B cell (primary cell): ENCODE measurements at regions not wholly inside any gene's neighbourhood (a gene's known extent, or its start where the extent isn't known, plus 50 kb on each side); places are given as distances from the start of the nearest gene placed in this dataset.

ENCODE experiments used
- ATAC-seq: fragments of 200-7000 bp; cut with Tn5 transposase; one replicate; pipeline ENCODE4 v1.10.0; 2021; ENCODE audit warnings: low read depth, mild to moderate bottlenecking, moderate number of reproducible peaks, moderate library complexity
- CTCF ChIA-PET: fragments of 350-600 bp; sonication (Branson Sonifier 250); formaldehyde crosslinking; loops from one replicate; lab custom pipeline; 2021; ENCODE audit warnings: antibody characterized with exemption, inconsistent platforms; lab: Charles Lee
- POLR2A ChIA-PET: fragments of 350-600 bp; sonication (Branson Sonifier 250); formaldehyde crosslinking; loops from one replicate; lab custom pipeline; 2021; ENCODE audit warnings: antibody characterized with exemption; lab: Charles Lee
- DNase-seq: peaks from one replicate; pipeline ENCODE4 v3.0.0; 2013
- H2AFZ ChIP-seq: 2 replicates; pipeline ENCODE4 v1.6.1; 2012; ENCODE audit warnings: mild to moderate bottlenecking, low read depth, low read length; ENCODE audit not compliant: insufficient read depth, poor library complexity, severe bottlenecking
- H3K27ac ChIP-seq, 2 donors: 1 replicate in 1 of 2; 2 replicates in 1 of 2; pipeline ENCODE4 v1.5.1; 2012 to 2013; ENCODE audit warnings: low read length in 2 of 2, mild to moderate bottlenecking in 2 of 2, moderate library complexity in 1 of 2
- H3K27me3 ChIP-seq, 4 experiments: fragments of 200-600 bp in 1 of 4; sonication (generic) in 1 of 4; replicated peaks in 1 of 4; 1 replicate in 2 of 4; 2 replicates in 2 of 4; pipeline versions ENCODE4 v1.6.1 to v1.7.0; 2013 to 2016; ENCODE audit warnings: low read length in 3 of 4, mild to moderate bottlenecking in 2 of 4, mixed read lengths in 1 of 4, moderate library complexity in 1 of 4; ENCODE audit not compliant: insufficient read depth in 4 of 4, control insufficient read depth in 3 of 4; ENCODE audit errors: control extremely low read depth in 1 of 4
- H3K36me3 ChIP-seq, 2 experiments: replicated peaks in 1 of 2; 1 replicate in 1 of 2; 2 replicates in 1 of 2; pipeline versions ENCODE4 v1.6.1 to v1.7.1; 2013; ENCODE audit warnings: low read length in 1 of 2; ENCODE audit not compliant: insufficient read depth in 2 of 2, control insufficient read depth in 1 of 2; ENCODE audit errors: control extremely low read depth in 1 of 2, extremely low read depth in 1 of 2
- H3K4me1 ChIP-seq, 2 donors: fragments of 200-600 bp in 1 of 2; sonication (generic) in 1 of 2; 1 replicate in 1 of 2; 2 replicates in 1 of 2; pipeline versions ENCODE4 v1.5.1 to v1.6.1; 2013 to 2017; ENCODE audit warnings: low read length in 2 of 2; ENCODE audit not compliant: control insufficient read depth in 2 of 2, insufficient read depth in 2 of 2
- H3K4me2 ChIP-seq: replicated peaks from 2 replicates; pipeline ENCODE3; 2012; ENCODE audit warnings: mild to moderate bottlenecking, low read depth, low read length; ENCODE audit not compliant: poor library complexity, severe bottlenecking
- H3K4me3 ChIP-seq, 5 experiments: fragments of 200-600 bp in 1 of 5; sonication (generic) in 1 of 5; 1 replicate in 3 of 5; 2 replicates in 2 of 5; pipeline versions ENCODE4 v1.5.1 to v1.7.0; 2011 to 2016; ENCODE audit warnings: low read length in 4 of 5, mild to moderate bottlenecking in 4 of 5, low read depth in 2 of 5, control low read depth in 1 of 5, moderate library complexity in 1 of 5; ENCODE audit not compliant: insufficient read depth in 1 of 5; ENCODE audit errors: control extremely low read depth in 1 of 5, extremely low read depth in 1 of 5
- H3K79me2 ChIP-seq: fragments of 200-600 bp; sonication (generic); one replicate; pipeline ENCODE4 v1.6.0; 2016; ENCODE audit warnings: low read length; ENCODE audit not compliant: control insufficient read depth, insufficient read depth
- H3K9ac ChIP-seq: fragments of 200-600 bp; sonication (generic); 2 replicates; pipeline ENCODE4 v1.6.1; 2017; ENCODE audit warnings: mild to moderate bottlenecking, low read length, moderate library complexity
- H3K9me3 ChIP-seq, 3 donors: one replicate each; pipeline versions ENCODE4 v1.6.1 to v1.7.1; 2013; ENCODE audit warnings: low read length in 2 of 3; ENCODE audit not compliant: control insufficient read depth in 2 of 3, insufficient read depth in 1 of 3; ENCODE audit errors: control extremely low read depth in 1 of 3
- H4K20me1 ChIP-seq: 2 replicates; pipeline ENCODE4 v1.6.0; 2012; ENCODE audit warnings: mild to moderate bottlenecking, low read length; ENCODE audit not compliant: insufficient read depth, control insufficient read depth, poor library complexity, severe bottlenecking
- H3K27ac Mint-ChIP-seq: one replicate; pipeline ENCODE4 v1.8.0; 2021; ENCODE audit warnings: mixed read lengths
- H3K27me3 Mint-ChIP-seq: one replicate; pipeline ENCODE4 v1.8.0; 2021; ENCODE audit warnings: mixed read lengths
- H3K4me1 Mint-ChIP-seq: one replicate; pipeline ENCODE4 v1.8.0; 2021; ENCODE audit warnings: mixed read lengths
- H3K4me3 Mint-ChIP-seq: one replicate; pipeline ENCODE4 v1.8.0; 2021; ENCODE audit warnings: mixed read lengths
- H3K9me3 Mint-ChIP-seq: one replicate; pipeline ENCODE4 v1.8.0; 2022; ENCODE audit warnings: mixed read lengths; ENCODE audit not compliant: insufficient read depth
- EZH2 ChIP-seq: IDR thresholded peaks from 2 replicates; pipeline ENCODE4 v1.6.1; 2012; ENCODE audit warnings: borderline replicate concordance, low read depth, mild to moderate bottlenecking, moderate library complexity, low read length; ENCODE audit not compliant: insufficient read depth, poor library complexity, severe bottlenecking
- WGBS: methylation state at CpG from one replicate; pipeline ENCODE4 v1.1.5; 2013; ENCODE audit warnings: missing lambda C conversion rate; ENCODE audit not compliant: insufficient coverage; 5-methylcytosine and 5-hydroxymethylcytosine counted together
- intact Hi-C: fragments of 100-400 bp; cut with micrococcal nuclease; formaldehyde crosslinking; loops from one replicate; pipeline ENCODE4 v1.10.0; 2022
- TF ChIP-seq, protein P1 (sequence below): fragments of 200-600 bp; IDR thresholded peaks from one replicate; pipeline ENCODE4 v1.8.0; 2022; ENCODE audit warnings: antibody characterized with exemption, mild to moderate bottlenecking

DNA sequence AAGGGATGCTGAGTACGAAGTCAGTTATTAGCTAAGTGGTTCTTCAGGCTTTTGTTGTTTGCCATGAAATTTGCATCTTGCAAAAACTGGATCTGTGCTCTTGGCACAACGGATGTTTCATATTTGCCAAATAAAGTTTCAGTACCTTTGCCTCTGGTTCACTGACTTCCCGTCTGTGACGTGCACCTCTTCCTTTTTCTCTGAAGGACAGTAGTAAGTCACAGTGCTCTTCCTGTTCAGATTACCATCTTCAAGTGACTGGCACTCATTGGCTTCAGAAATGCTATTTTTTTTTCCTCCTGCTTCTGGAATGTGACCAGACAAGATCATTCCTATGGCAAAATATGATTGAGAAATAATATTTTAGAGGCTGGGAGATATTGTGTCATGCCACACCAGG lies 75.9 kb upstream of the GREM2 start:
- Mint-ChIP-seq H3K27me3 (no peaks in the 10 kb centered on the region), H3K4me1 (peaks cover 2% of the 10 kb centered on the region), H3K9me3 (no peaks in the 10 kb centered on the region), H3K4me3 (no peak overlapping the region), H3K27ac (no peak overlapping the region)
- Histone ChIP-seq H3K4me3 (no peak overlapping the region), H3K4me2 (no peak overlapping the region), H2AFZ (no peak overlapping the region), H3K9me3 (peaks cover 0 to 5% (median 0%) of the 10 kb centered on the region in 3 donors), H3K36me3 (no peaks in the 10 kb centered on the region), H3K4me1 (no peaks in the 10 kb centered on the region), H3K79me2 (no peaks in the 10 kb centered on the region), H4K20me1 (no peaks in the 10 kb centered on the region), H3K27ac (no peak overlapping the region), H3K27me3 (peaks cover 0 to 3% (median 0%) of the 10 kb centered on the region in 4 experiments), H3K9ac (no peak overlapping the region)
- intact Hi-C loops = no loop called here
- DNase-seq = no peak
- no peak for ATAC-seq
- TF ChIP-seq, protein P1, sequence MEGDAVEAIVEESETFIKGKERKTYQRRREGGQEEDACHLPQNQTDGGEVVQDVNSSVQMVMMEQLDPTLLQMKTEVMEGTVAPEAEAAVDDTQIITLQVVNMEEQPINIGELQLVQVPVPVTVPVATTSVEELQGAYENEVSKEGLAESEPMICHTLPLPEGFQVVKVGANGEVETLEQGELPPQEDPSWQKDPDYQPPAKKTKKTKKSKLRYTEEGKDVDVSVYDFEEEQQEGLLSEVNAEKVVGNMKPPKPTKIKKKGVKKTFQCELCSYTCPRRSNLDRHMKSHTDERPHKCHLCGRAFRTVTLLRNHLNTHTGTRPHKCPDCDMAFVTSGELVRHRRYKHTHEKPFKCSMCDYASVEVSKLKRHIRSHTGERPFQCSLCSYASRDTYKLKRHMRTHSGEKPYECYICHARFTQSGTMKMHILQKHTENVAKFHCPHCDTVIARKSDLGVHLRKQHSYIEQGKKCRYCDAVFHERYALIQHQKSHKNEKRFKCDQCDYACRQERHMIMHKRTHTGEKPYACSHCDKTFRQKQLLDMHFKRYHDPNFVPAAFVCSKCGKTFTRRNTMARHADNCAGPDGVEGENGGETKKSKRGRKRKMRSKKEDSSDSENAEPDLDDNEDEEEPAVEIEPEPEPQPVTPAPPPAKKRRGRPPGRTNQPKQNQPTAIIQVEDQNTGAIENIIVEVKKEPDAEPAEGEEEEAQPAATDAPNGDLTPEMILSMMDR = no peak
- no peak for TF ChIP-seq EZH2
- WGBS = 24% methylated on average over 4 of the region's 4 CpGs
- ChIA-PET CTCF (no interaction called here), POLR2A (no interaction called here)

DNA sequence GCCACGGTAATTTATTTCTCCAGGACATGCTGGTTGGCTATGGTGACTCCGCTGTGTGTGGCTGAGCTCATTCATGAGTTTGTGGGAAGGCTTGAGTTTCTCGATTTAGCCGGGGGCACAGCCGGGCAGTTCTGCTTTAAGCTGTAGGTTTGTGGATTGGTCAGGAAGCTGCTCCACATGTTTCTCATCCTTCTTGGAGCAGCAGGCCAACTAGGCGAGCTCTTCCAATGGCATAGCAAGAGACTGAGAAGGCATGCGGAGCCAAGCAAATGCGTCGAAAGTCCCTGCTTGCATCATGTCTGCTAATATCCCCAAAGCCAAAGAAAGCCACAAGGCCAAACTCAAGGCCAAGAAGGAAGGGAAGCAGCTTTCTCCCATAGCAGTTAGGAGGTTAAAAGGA lies 71.6 kb upstream of the GREM2 start:
- no peaks in the 10 kb centered on the region for H3K27me3 ChIP-seq
- DNase-seq (no peak), ATAC-seq (no peak)
- H3K36me3 ChIP-seq = no peaks in the 10 kb centered on the region
- TF ChIP-seq, protein P1 = no peak
- TF ChIP-seq EZH2 = no peak
- no peaks in the 10 kb centered on the region for H3K27me3 Mint-ChIP-seq
- intact Hi-C loops = no loop called here
- no peaks in the 10 kb centered on the region for H3K4me1 ChIP-seq
- POLR2A ChIA-PET = no interaction called here
- no peak overlapping the region for H3K4me3 ChIP-seq
- H3K9me3 ChIP-seq = peaks cover 0 to 5% (median 0%) of the 10 kb centered on the region in 3 donors
- peaks cover 2% of the 10 kb centered on the region for H3K4me1 Mint-ChIP-seq
- no peak overlapping the region for H3K27ac ChIP-seq
- no peak overlapping the region for H3K27ac Mint-ChIP-seq
- no peak overlapping the region for H2AFZ ChIP-seq
- no peaks in the 10 kb centered on the region for H4K20me1 ChIP-seq
- 92% methylated on average over 5 of the region's 9 CpGs for WGBS
- no peak overlapping the region for H3K4me3 Mint-ChIP-seq
- H3K79me2 ChIP-seq = no peaks in the 10 kb centered on the region
- H3K9me3 Mint-ChIP-seq = peaks cover 3% of the 10 kb centered on the region
- CTCF ChIA-PET = no interaction called here
- no peak overlapping the region for H3K4me2 ChIP-seq
- no peak overlapping the region for H3K9ac ChIP-seq
